ENCODE measurements at regions not wholly inside any gene's neighbourhood (a gene's known extent, or its start where the extent isn't known, plus 50 kb on each side); places are given as distances from the start of the nearest gene placed in this dataset.

DNA sequence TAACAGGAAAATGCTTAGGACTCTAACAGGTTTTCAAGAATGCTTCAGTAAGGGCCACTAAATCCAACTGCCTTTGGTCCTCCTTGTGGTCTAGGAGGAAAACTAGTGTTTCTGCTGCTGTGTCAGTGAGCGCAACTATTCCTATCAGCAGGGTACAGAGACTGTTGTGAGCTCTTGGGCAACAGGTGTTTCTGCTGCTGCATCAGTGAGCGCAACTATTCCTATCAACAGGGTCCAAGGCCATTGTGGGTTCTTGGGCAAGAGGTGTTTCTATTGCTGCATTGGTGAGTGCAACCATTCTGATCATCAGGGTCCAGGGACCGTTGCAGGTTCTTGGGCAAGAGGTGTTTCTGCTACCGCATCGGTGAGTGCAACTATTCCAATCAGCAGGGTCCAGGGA, 256.3 kb downstream of the CDH10 start:
- TF ChIP-seq, protein P1, sequence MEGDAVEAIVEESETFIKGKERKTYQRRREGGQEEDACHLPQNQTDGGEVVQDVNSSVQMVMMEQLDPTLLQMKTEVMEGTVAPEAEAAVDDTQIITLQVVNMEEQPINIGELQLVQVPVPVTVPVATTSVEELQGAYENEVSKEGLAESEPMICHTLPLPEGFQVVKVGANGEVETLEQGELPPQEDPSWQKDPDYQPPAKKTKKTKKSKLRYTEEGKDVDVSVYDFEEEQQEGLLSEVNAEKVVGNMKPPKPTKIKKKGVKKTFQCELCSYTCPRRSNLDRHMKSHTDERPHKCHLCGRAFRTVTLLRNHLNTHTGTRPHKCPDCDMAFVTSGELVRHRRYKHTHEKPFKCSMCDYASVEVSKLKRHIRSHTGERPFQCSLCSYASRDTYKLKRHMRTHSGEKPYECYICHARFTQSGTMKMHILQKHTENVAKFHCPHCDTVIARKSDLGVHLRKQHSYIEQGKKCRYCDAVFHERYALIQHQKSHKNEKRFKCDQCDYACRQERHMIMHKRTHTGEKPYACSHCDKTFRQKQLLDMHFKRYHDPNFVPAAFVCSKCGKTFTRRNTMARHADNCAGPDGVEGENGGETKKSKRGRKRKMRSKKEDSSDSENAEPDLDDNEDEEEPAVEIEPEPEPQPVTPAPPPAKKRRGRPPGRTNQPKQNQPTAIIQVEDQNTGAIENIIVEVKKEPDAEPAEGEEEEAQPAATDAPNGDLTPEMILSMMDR (conservative IDR thresholded peaks at IDR 0.05) = no peak
- Mint-ChIP-seq H3K36me3 (no peaks in the 10 kb centered on the region), H3K4me1 (ENCODE audit: unreplicated experiment) (no peaks in the 10 kb centered on the region), H3K27ac (no peak overlapping the region), H3K27me3 (no peaks in the 10 kb centered on the region), H3K9me3 (no peaks in the 10 kb centered on the region), H3K4me3 (no peak overlapping the region)
- DNase-seq (ENCODE audit: extremely low spot score, unreplicated experiment) = no peak

DNA sequence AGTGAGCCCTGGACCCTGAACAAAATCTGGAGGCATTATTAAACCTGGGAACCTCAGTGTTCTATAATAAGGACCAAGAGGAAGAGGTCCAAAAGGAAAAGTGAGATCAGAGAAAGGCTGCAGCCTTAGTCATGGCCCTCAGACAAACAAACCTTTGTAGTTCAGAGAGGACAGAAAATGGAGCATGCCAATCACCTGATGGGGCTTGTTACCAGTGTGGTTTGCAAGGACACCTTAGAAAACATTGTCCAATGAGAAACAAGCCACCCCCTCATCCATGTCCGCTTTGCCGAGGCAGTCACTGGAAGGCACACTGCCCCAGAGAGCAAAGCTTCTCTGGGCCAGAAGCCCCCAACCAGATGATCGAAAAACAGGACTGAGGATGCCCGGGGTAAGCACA, 254.8 kb downstream of the CDH10 start:
- no peaks in the 10 kb centered on the region for H3K36me3 Mint-ChIP-seq
- no peak overlapping the region for H3K4me3 Mint-ChIP-seq
- TF ChIP-seq, protein P1 (conservative IDR thresholded peaks at IDR 0.05) = no peak
- no peak for DNase-seq (ENCODE audit: extremely low spot score, unreplicated experiment)
- H3K9me3 Mint-ChIP-seq = no peaks in the 10 kb centered on the region
- no peak overlapping the region for H3K27ac Mint-ChIP-seq
- H3K4me1 Mint-ChIP-seq (ENCODE audit: unreplicated experiment) = no peaks in the 10 kb centered on the region
- no peaks in the 10 kb centered on the region for H3K27me3 Mint-ChIP-seq

DNA sequence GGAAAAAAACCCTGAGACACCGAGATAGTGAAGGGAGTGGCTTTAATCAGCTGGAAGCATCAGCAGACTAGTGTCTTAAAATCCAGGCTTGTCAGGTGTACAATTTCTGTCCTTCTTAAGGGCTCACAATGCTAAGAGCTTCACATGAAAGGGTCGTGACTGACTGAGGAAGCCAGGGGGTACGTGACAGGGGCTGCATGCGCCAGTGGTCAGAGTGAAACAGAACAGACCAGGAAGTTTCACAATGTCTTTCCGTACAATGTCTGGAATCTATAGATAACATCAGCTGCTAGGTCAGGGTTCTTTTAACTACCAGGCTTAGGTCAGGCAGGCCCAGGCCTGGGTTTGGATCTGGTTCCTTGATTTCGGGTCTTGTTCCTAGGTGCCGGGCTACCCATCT, 253.0 kb downstream of the CDH10 start:
- Mint-ChIP-seq H3K9me3 (no peaks in the 10 kb centered on the region), H3K27ac (no peak overlapping the region), H3K27me3 (no peaks in the 10 kb centered on the region), H3K4me3 (no peak overlapping the region), H3K36me3 (no peaks in the 10 kb centered on the region), H3K4me1 (ENCODE audit: unreplicated experiment) (no peaks in the 10 kb centered on the region)
- TF ChIP-seq, protein P1 (conservative IDR thresholded peaks at IDR 0.05) = no peak
- DNase-seq (ENCODE audit: extremely low spot score, unreplicated experiment) = no peak

DNA sequence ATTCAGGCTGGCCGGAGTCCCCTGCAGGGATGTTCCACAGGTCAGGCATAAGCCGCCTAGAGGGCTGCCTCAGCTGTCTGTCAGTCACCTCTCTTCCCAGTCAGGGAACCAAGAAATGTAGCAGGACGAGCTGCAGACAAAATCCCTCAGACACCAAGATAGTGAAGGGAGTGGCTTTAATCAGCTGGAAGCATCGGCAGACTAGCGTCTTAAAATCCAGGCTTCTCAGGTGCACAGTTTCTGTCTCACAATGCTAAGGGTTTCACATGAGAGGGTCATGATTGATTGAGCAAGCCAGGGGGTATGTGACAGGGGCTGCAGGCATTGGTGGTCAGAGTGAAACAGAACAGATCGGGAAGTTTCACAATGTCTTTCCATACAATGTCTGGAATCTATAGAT, 247.2 kb downstream of the CDH10 start:
- Mint-ChIP-seq H3K4me3 (no peak overlapping the region), H3K27ac (no peak overlapping the region), H3K9me3 (peaks cover 11% of the 10 kb centered on the region), H3K27me3 (no peaks in the 10 kb centered on the region), H3K4me1 (ENCODE audit: unreplicated experiment) (no peaks in the 10 kb centered on the region), H3K36me3 (no peaks in the 10 kb centered on the region)
- no peak for DNase-seq (ENCODE audit: extremely low spot score, unreplicated experiment)
- TF ChIP-seq, protein P1 (conservative IDR thresholded peaks at IDR 0.05) = no peak

DNA sequence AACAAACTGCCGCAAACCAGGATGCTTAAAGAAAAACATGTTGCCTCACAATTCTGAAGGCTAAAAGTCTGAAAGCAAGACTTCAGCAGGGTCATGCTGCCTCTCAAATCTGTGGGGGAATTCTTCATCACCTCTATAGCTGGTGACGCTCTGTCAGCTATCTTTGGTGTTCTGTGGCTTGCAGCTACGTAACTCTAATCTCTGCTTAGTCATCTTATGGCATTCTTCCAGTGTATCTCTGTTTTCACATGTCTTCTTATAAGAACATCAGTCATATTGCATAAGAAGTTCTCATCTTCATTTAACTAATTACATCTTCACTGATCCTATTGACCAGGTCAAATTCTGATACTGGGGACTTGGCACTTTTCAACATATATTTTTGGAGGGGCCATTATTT, 243.0 kb downstream of the CDH10 start:
- peaks cover 11% of the 10 kb centered on the region for H3K9me3 Mint-ChIP-seq
- H3K27ac Mint-ChIP-seq = no peak overlapping the region
- no peaks in the 10 kb centered on the region for H3K4me1 Mint-ChIP-seq (ENCODE audit: unreplicated experiment)
- H3K4me3 Mint-ChIP-seq = no peak overlapping the region
- H3K27me3 Mint-ChIP-seq = no peaks in the 10 kb centered on the region
- DNase-seq (ENCODE audit: extremely low spot score, unreplicated experiment) = no peak
- TF ChIP-seq, protein P1 (conservative IDR thresholded peaks at IDR 0.05) = no peak
- no peaks in the 10 kb centered on the region for H3K36me3 Mint-ChIP-seq

DNA sequence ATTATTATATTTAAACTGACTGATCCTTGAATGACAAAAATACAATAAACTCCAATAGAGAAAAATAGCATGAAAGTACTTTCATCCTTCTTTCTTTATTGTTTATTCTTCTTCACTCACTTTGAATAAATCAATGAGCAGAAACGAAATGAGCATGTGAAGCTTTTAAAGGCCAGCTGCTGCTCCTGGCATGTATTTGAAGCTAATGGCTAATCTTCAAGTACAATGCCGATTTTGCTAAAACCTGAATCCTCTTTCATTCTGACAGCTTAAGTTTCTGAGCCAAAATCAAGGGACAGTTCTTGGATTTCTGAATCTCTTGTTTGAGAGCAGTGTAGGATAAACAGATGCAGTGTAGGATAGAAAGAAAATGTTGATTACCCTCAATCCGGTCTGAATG, 237.3 kb downstream of the CDH10 start:
- no peak overlapping the region for H3K4me3 Mint-ChIP-seq
- H3K36me3 Mint-ChIP-seq = no peaks in the 10 kb centered on the region
- no peaks in the 10 kb centered on the region for H3K27me3 Mint-ChIP-seq
- no peak for DNase-seq (ENCODE audit: extremely low spot score, unreplicated experiment)
- H3K4me1 Mint-ChIP-seq (ENCODE audit: unreplicated experiment) = no peaks in the 10 kb centered on the region
- H3K9me3 Mint-ChIP-seq = no peaks in the 10 kb centered on the region
- no peak overlapping the region for H3K27ac Mint-ChIP-seq
- TF ChIP-seq, protein P1 (conservative IDR thresholded peaks at IDR 0.05) = no peak

All from type B pancreatic cell (in vitro differentiated cells).